SK-N-DZ (cell line): ENCODE measurements at regions not wholly inside any gene's neighbourhood (a gene's known extent, or its start where the extent isn't known, plus 50 kb on each side); places are given as distances from the start of the nearest gene placed in this dataset.
"Not testable (repeated sequence)": the region's sequence is repeated elsewhere in the genome, so short reads cannot be mapped to it uniquely, and the experiment has no call there.

ENCODE experiments used
- DNase-seq: peaks from one replicate; pipeline ENCODE4 v3.0.0-alpha.2; 2015; ENCODE audit warnings: low spot score

- DNase-seq, result no peak
Measured at GRCh38 chr22:48825802-48826520, 1001.7 kb downstream of the BRD1 start.

GRCh38 chr22:48824712-48825651, 1002.7 kb downstream of the BRD1 start:
- DNase-seq, result no peak

GRCh38 chr22:48823941-48824340, 1003.7 kb downstream of the BRD1 start:
- no peak for DNase-seq

GRCh38 chr22:48822278-48823233, 1005.1 kb downstream of the BRD1 start:
- DNase-seq, result no peak

GRCh38 chr22:48821727-48822126, 1005.9 kb downstream of the BRD1 start:
- DNase-seq, result no peak

GRCh38 chr22:48821346-48821690, 1006.4 kb downstream of the BRD1 start:
- no peak for DNase-seq

- no peak for DNase-seq
Measured at GRCh38 chr22:48820481-48821345, 1007.0 kb downstream of the BRD1 start.

- DNase-seq, result no peak
Measured at GRCh38 chr22:48819961-48820360, 1007.7 kb downstream of the BRD1 start.

GRCh38 chr22:48819232-48819631, 1008.4 kb downstream of the BRD1 start:
- DNase-seq, result no peak

GRCh38 chr22:48817491-48817890, 1010.2 kb downstream of the BRD1 start:
- DNase-seq, result not testable (repeated sequence)

GRCh38 chr22:48811885-48812284, 1015.8 kb downstream of the BRD1 start:
- no peak for DNase-seq

- DNase-seq, result no peak
Measured at GRCh38 chr22:48808038-48808960, 1019.4 kb downstream of the BRD1 start.

- no peak for DNase-seq
Measured at GRCh38 chr22:48807155-48807554, 1020.5 kb downstream of the BRD1 start.

- DNase-seq, result no peak
Measured at GRCh38 chr22:48806227-48806781, 1021.4 kb downstream of the BRD1 start.

- no peak for DNase-seq
Measured at GRCh38 chr22:48805516-48805915, 1022.2 kb downstream of the BRD1 start.

- no peak for DNase-seq
Measured at GRCh38 chr22:48804811-48805301, 1022.8 kb downstream of the BRD1 start.

GRCh38 chr22:48803948-48804810, 1023.5 kb downstream of the BRD1 start:
- DNase-seq, result no peak
